ENCODE measurements at regions not wholly inside any gene's neighbourhood (a gene's known extent, or its start where the extent isn't known, plus 50 kb on each side); places are given as distances from the start of the nearest gene placed in this dataset.
"Not testable (repeated sequence)": the region's sequence is repeated elsewhere in the genome, so short reads cannot be mapped to it uniquely, and the experiment has no call there.

DNA sequence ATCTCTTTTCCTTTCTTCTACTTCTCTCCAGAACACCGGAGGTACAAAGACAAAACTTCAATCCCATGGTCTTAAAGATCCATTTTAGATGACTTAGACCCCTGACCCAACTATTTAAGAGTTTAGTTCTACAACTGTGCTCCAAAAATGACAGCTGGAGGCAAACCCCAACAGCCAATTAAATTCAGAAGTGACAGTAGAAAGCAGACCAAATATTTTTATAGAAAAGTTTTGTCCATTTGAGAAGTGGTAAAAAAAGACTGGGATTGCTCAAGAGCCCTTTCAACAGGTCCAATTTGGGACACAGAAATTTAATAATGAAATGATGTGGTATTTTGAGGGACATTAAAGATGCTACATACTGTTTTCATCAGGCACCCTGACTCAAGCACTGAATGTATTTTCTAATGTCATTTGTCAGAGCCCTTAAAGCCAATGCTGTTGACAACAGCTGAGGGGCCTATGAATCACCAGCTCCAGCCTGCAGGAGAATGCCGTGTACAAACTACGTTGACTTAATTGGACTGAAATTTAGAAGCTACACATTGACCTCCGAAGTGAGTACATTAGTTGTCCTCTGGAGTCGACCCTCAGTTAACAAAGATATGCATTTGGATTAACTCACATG is 147.5 kb upstream of the PIK3R1 start:
- DNase-seq (ENCODE audit: low spot score): no peak

GRCh38 chr5:68067291-68067690 is 148.3 kb upstream of the PIK3R1 start:
- DNase-seq (ENCODE audit: low spot score): no peak

GRCh38 chr5:68066277-68066955 is 149.1 kb upstream of the PIK3R1 start:
- DNase-seq (ENCODE audit: low spot score): no peak

DNA sequence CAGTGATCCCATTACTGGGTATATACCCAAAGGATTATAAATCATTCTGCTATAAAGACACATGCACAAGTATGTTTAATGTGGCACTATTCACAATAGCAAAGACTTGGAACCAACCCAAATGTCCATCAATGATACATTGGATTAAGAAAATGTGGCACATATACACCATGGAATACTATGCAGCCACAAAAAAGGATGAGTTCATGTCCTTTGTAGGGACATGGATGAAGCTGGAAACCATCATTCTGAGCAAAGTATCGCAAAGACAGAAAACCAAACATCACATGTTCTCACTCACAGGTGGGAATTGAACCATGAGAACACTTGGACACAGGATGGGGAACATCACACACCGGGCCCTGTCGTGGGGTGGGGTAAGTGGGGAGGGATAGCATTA is 150.2 kb upstream of the PIK3R1 start:
- not testable (repeated sequence) for DNase-seq (ENCODE audit: low spot score)

GRCh38 chr5:68060382-68060781 is 155.2 kb upstream of the PIK3R1 start:
- no peak for DNase-seq (ENCODE audit: low spot score)

GRCh38 chr5:68057191-68057590 is 158.4 kb upstream of the PIK3R1 start:
- peak; percentile 64 for DNase-seq (ENCODE audit: low spot score)

- no peak for DNase-seq (ENCODE audit: low spot score)
These were observed 159.9 kb upstream of the PIK3R1 start for GRCh38 chr5:68055686-68056085.

GRCh38 chr5:68054638-68055037 is 160.9 kb upstream of the PIK3R1 start:
- no peak for DNase-seq (ENCODE audit: low spot score)

DNA sequence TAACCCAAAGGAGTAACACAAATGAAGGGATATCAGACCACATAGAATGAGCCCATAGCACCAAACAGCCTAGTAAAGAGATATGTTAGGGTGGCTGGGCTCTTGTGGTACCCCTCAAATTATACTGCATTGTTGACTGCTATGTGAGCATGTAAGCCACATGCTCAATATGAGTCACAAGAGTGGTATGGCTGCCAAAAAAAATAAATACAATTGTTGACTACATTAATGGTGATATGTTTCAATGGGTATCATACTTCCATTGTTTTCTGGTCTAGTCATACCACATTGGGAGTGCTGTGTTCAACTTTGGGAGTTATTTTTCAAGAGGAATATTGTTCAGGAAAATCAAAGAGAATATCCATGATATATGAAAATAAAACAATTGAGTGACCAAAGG is 162.4 kb upstream of the PIK3R1 start:
- DNase-seq (ENCODE audit: low spot score): no peak

- no peak for DNase-seq (ENCODE audit: low spot score)
These were observed 166.4 kb upstream of the PIK3R1 start for GRCh38 chr5:68049053-68049713.

- DNase-seq (ENCODE audit: low spot score): no peak
These were observed 167.0 kb upstream of the PIK3R1 start for GRCh38 chr5:68048516-68048915.

GRCh38 chr5:68048054-68048453 is 167.5 kb upstream of the PIK3R1 start:
- DNase-seq (ENCODE audit: low spot score): not testable (repeated sequence)

DNA sequence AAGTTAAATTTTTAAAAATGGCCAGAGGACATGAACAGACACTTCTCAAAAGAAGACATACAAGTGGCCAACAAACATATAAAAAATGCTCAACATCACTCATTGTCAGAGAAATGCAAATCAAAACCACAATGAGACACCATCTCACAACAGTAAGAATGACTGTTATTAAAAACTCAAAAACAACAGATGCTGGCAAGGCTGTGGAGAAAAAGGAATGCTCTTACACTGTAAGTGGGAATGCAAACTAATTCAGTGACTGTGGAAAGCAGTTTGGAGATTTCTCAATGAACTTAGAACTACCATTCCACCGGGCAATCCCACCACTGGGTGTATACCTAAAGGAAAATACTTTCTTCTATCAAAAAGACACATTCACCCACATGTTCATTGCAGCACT is 168.5 kb upstream of the PIK3R1 start:
- no peak for DNase-seq (ENCODE audit: low spot score)

- peak; percentile 40 for DNase-seq (ENCODE audit: low spot score)
These were observed 169.1 kb upstream of the PIK3R1 start for GRCh38 chr5:68046445-68046844.

DNA sequence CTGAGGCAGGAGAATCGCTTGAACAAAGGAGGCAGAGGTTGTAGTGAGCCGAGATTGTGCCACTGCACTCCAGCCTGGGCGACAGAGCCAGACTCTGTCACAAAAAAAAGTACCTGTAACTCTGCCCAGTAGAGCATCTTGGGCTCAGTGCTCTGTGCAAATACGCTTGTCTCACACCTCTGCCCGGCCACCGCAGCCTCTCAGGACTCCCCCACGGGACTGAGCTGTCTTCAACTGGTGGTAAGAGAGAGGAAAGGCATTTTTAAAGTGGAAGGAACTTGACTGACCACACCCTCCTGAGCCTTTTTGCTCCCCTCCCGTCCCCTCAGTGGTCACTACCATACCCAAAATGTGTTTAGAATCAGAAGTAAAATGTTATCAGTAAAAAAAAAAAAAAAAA is 174.3 kb upstream of the PIK3R1 start:
- DNase-seq (ENCODE audit: low spot score): no peak

GRCh38 chr5:68037546-68037945 is 178.0 kb upstream of the PIK3R1 start:
- no peak for DNase-seq (ENCODE audit: low spot score)

DNA sequence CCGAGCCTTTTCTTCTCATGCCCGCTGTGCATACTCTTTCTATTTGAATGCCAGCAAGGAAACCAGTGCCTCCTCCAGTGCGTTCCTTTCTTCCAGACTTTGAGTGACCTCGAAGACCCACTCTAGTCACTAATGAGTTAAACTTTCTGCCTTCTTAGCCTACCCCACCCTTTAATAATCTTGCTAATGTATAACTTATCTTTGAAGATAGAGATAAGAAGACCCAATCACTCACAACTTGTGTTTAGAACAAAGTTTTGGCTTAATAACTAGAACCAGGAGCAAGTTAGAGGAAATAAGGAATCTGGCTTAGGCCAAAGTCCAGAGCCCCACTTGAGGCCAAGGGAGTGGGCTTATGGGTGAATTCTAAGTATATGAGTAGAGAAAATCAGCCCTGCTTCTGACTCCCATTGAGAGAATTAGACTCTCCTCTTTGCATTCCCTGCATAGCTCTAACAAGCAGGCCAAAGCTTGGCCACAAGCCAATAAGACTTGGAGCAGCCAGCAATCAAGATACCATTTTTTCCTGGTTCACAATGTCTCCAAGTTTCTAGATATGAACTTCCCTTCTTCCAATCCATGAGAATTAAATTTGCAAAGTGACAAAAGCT is 181.5 kb upstream of the PIK3R1 start:
- peak; percentile 84 for DNase-seq (ENCODE audit: low spot score)

- DNase-seq (ENCODE audit: low spot score): peak; percentile 67
These were observed 182.5 kb upstream of the PIK3R1 start for GRCh38 chr5:68033029-68033428.

GRCh38 chr5:68032216-68032762 is 183.3 kb upstream of the PIK3R1 start:
- no peak for DNase-seq (ENCODE audit: low spot score)

DNA sequence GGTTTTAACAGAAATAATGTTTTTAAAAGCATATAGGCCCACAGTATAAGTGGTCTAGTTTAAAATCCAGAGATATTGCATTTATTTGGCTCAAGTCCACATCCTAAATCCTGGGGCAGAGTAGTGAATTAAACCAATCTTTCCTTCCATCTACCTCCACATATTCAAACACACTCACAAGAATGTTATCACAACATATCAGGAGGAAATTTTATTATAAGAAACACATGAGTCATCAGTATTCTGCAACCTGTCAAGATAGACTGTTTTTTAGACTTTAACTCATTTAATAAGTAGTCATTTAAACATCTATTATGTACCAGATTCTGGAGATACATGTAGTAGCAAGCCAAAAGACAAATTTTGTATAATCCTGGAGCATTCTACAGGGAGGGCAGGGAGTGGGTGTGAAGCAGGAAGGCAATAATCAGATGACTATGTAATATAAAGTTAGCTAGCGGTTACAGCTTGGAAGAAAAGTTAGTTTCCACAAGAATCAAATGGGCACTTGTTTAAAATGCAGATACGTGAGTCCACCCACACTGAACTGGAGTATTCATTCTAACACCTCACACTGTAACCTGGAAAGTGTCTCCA is 187.3 kb upstream of the PIK3R1 start:
- DNase-seq (ENCODE audit: low spot score): peak; percentile 67

DNA sequence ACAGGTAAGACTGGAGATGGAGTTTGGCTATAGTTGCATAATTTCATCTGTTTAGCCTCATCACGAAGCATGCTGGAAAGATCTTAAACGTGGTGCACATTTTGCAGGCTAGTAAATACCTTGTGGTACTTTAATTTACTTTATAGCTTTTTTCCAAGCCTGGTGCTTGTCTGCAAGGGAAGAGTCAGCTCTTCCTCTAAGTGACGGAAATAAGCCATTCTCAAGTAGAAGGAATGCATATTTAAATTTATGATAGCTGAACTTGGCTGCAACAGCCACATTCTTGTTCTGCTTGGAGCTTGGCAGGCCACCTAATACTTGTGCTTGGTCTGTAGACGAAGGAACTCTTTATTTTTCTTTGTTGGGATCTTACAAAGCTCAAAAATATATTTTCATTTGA is 188.0 kb upstream of the PIK3R1 start:
- peak; percentile 96 for DNase-seq (ENCODE audit: low spot score)

Data from umbilical cord (tissue), 1 donor.